ENCODE measurements at regions not wholly inside any gene's neighbourhood (a gene's known extent, or its start where the extent isn't known, plus 50 kb on each side); places are given as distances from the start of the nearest gene placed in this dataset.

DNA sequence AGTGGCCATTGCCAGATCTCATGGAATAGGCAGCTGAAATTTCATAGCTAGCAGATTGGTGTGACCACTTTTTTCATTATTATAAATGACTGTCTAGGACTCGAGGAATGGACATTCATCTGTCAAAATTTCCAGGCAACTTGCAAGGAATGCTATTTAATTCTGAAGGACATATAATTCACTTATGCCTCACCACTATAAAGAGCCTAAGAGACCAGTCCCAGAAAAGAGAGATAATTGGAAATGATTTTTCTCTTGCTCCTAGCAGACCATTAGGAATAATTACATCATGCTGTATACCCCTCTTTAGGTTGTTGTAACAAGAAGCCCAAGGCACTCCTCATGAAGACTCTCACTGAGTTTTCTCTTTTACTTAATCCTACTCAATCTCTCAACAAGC is 557.4 kb upstream of the RAB6C start:
- no peaks in the 10 kb centered on the region for H3K9me3 ChIP-seq (ENCODE audit: severe bottlenecking)
- DNase-seq (ENCODE audit: low spot score) (no peak), ATAC-seq (ENCODE audit: low read depth) (no peak)
- H3K36me3 ChIP-seq (ENCODE audit: low read depth), result no peaks in the 10 kb centered on the region
- no peak overlapping the region for H3K27ac ChIP-seq (ENCODE audit: poor library complexity, severe bottlenecking)
- no peaks in the 10 kb centered on the region for H3K4me1 ChIP-seq (ENCODE audit: insufficient read depth, poor library complexity, severe bottlenecking)
- H3K27me3 ChIP-seq (ENCODE audit: insufficient read depth, poor library complexity, severe bottlenecking), result no peaks in the 10 kb centered on the region
- H3K4me3 ChIP-seq (ENCODE audit: severe bottlenecking), result no peak overlapping the region
- TF ChIP-seq, protein P1, sequence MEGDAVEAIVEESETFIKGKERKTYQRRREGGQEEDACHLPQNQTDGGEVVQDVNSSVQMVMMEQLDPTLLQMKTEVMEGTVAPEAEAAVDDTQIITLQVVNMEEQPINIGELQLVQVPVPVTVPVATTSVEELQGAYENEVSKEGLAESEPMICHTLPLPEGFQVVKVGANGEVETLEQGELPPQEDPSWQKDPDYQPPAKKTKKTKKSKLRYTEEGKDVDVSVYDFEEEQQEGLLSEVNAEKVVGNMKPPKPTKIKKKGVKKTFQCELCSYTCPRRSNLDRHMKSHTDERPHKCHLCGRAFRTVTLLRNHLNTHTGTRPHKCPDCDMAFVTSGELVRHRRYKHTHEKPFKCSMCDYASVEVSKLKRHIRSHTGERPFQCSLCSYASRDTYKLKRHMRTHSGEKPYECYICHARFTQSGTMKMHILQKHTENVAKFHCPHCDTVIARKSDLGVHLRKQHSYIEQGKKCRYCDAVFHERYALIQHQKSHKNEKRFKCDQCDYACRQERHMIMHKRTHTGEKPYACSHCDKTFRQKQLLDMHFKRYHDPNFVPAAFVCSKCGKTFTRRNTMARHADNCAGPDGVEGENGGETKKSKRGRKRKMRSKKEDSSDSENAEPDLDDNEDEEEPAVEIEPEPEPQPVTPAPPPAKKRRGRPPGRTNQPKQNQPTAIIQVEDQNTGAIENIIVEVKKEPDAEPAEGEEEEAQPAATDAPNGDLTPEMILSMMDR (IDR thresholded peaks at IDR 0.05; ENCODE audit: poor library complexity, severe bottlenecking), result no peak

DNA sequence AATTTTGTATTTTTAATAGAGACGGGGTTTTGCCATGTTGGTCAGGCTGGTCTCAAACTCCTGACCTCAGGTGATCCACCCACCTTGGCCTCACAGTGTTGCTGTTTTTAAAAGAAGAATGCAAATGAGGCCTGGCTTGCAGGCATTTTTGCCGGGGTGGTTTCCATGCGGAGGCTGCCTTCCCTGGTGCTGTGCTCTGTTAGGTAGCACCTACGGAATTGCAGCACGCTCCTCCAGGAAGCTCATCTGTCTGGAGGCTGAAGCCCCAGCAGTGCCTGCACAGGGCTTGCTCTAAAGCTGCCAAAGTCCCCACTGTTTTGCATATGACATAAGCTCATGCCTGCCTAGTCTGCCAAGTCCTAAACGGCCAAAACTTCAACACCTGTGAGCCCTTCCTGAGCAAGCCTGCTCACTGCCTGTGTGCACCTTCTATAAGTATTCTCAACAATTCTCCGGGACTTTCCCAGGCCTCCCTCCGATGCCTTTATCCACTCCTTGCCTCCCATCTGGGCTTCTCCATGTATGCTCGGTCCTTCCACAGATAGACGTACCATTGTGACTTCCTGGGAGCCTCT is 551.3 kb upstream of the RAB6C start:
- TF ChIP-seq, protein P1 (IDR thresholded peaks at IDR 0.05; ENCODE audit: poor library complexity, severe bottlenecking), result no peak
- DNase-seq (ENCODE audit: low spot score) (no peak), ATAC-seq (ENCODE audit: low read depth) (no peak)
- no peaks in the 10 kb centered on the region for H3K27me3 ChIP-seq (ENCODE audit: insufficient read depth, poor library complexity, severe bottlenecking)
- no peaks in the 10 kb centered on the region for H3K9me3 ChIP-seq (ENCODE audit: severe bottlenecking)
- H3K27ac ChIP-seq (ENCODE audit: poor library complexity, severe bottlenecking), result no peak overlapping the region
- H3K4me1 ChIP-seq (ENCODE audit: insufficient read depth, poor library complexity, severe bottlenecking), result no peaks in the 10 kb centered on the region
- no peak overlapping the region for H3K4me3 ChIP-seq (ENCODE audit: severe bottlenecking)
- H3K36me3 ChIP-seq (ENCODE audit: low read depth), result no peaks in the 10 kb centered on the region

DNA sequence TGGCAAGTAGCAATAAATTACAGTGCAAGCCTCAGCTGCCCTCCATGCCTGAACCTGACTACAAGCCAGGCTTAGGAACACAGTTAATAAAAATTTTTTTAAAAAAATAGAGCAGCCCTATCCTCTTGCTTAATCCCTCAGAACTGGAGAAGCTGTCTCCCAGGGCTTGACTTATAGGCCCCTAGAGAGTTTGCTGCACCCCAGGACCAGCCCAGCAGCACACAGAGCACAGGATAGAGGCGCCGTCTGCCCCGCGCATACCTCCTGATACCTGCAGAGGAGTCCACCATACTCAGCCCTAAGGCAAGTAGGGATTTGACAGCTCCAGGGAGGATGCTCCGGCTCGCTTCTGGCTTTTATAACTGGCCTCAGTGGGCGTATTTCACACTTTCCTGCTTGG is 548.6 kb upstream of the RAB6C start:
- Histone ChIP-seq H3K4me1 (ENCODE audit: insufficient read depth, poor library complexity, severe bottlenecking) (no peaks in the 10 kb centered on the region), H3K27me3 (ENCODE audit: insufficient read depth, poor library complexity, severe bottlenecking) (no peaks in the 10 kb centered on the region), H3K4me3 (ENCODE audit: severe bottlenecking) (no peak overlapping the region), H3K27ac (ENCODE audit: poor library complexity, severe bottlenecking) (no peak overlapping the region), H3K36me3 (ENCODE audit: low read depth) (no peaks in the 10 kb centered on the region), H3K9me3 (ENCODE audit: severe bottlenecking) (no peaks in the 10 kb centered on the region)
- no peak for ATAC-seq (ENCODE audit: low read depth)
- TF ChIP-seq, protein P1 (IDR thresholded peaks at IDR 0.05; ENCODE audit: poor library complexity, severe bottlenecking), result no peak
- no peak for DNase-seq (ENCODE audit: low spot score)

DNA sequence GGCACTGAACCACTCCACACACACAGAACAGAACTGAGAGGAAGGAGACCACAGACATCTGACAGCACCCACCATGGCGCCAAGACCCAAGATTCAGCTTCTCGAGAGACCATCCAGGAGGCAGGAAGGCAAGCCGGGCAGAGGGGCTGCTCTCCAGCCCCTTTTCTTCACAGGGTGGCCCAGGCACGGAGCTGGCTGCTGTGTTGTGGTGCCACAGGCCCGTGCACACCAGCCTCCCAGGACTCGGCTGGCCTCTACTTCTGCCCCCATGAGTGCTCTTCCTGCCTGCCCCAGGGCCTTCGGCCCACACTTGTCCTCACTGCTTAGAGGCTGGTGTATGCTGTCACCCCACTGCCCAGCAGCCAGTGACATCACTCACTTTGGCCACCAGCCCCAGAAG is 547.6 kb upstream of the RAB6C start:
- no peaks in the 10 kb centered on the region for H3K4me1 ChIP-seq (ENCODE audit: insufficient read depth, poor library complexity, severe bottlenecking)
- TF ChIP-seq, protein P1 (IDR thresholded peaks at IDR 0.05; ENCODE audit: poor library complexity, severe bottlenecking), result no peak
- H3K27ac ChIP-seq (ENCODE audit: poor library complexity, severe bottlenecking), result no peak overlapping the region
- ATAC-seq (ENCODE audit: low read depth) (no peak), DNase-seq (ENCODE audit: low spot score) (no peak)
- H3K27me3 ChIP-seq (ENCODE audit: insufficient read depth, poor library complexity, severe bottlenecking), result no peaks in the 10 kb centered on the region
- H3K4me3 ChIP-seq (ENCODE audit: severe bottlenecking), result no peak overlapping the region
- no peaks in the 10 kb centered on the region for H3K9me3 ChIP-seq (ENCODE audit: severe bottlenecking)
- no peaks in the 10 kb centered on the region for H3K36me3 ChIP-seq (ENCODE audit: low read depth)

DNA sequence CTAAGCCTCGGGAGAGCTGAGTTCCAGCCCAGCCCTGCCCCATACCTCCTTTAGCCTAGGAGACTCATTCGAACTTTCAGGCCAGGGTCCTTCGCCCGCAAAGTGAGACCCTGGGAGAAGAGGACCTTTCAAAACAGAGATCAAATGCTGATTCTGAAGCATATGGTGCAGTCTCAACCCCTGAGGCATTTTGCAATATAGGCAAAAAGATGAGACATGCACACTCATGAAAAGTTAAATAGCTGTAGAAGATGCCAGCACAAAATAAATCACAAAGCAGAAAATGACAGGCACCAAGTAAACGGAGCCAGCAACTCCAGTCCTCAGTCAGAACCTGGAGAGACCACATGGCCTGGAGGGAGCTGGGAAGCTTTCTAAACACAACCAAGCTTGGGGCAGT is 542.7 kb upstream of the RAB6C start:
- Histone ChIP-seq H3K36me3 (ENCODE audit: low read depth) (no peaks in the 10 kb centered on the region), H3K9me3 (ENCODE audit: severe bottlenecking) (no peaks in the 10 kb centered on the region), H3K4me1 (ENCODE audit: insufficient read depth, poor library complexity, severe bottlenecking) (no peaks in the 10 kb centered on the region), H3K27me3 (ENCODE audit: insufficient read depth, poor library complexity, severe bottlenecking) (no peaks in the 10 kb centered on the region), H3K4me3 (ENCODE audit: severe bottlenecking) (no peak overlapping the region), H3K27ac (ENCODE audit: poor library complexity, severe bottlenecking) (no peak overlapping the region)
- no peak for ATAC-seq (ENCODE audit: low read depth)
- TF ChIP-seq, protein P1 (IDR thresholded peaks at IDR 0.05; ENCODE audit: poor library complexity, severe bottlenecking), result no peak
- DNase-seq (ENCODE audit: low spot score), result no peak
